GM23338 (cell line): ENCODE measurements at regions not wholly inside any gene's neighbourhood (a gene's known extent, or its start where the extent isn't known, plus 50 kb on each side); places are given as distances from the start of the nearest gene placed in this dataset.

Experiments
- ATAC-seq: fragments of 200-7000 bp; cut with Tn5 transposase; 3 replicates; pipeline ENCODE4 v1.9.1; 2020
- DNase-seq: peaks from one replicate; pipeline ENCODE4 v3.0.0-alpha.2; 2015; ENCODE audit warnings: low spot score
- H2AFZ ChIP-seq: fragments of 200-600 bp; sonication (generic); 2 replicates; pipeline ENCODE4 v1.8.0; 2016; ENCODE audit warnings: antibody characterized with exemption, mild to moderate bottlenecking, moderate library complexity
- H3F3A ChIP-seq: fragments of 200-600 bp; sonication (generic); replicated peaks from 2 replicates; pipeline ENCODE4 v1.8.0; 2017; ENCODE audit warnings: antibody characterized with exemption, mixed run types, low read depth
- H3K27ac ChIP-seq: fragments of 200-600 bp; sonication (generic); 2 replicates; pipeline ENCODE4 v1.6.1; 2016; ENCODE audit warnings: low read depth
- H3K27me3 ChIP-seq: fragments of 200-600 bp; sonication (generic); 2 replicates; pipeline ENCODE4 v1.8.0; 2016; ENCODE audit warnings: mild to moderate bottlenecking, mixed run types, moderate library complexity; ENCODE audit not compliant: insufficient read depth
- H3K36me3 ChIP-seq: fragments of 200-600 bp; sonication (generic); 2 replicates; pipeline ENCODE4 v1.8.0; 2016; ENCODE audit warnings: mild to moderate bottlenecking; ENCODE audit not compliant: insufficient read depth
- H3K4me1 ChIP-seq: fragments of 200-600 bp; sonication (generic); 2 replicates; pipeline ENCODE4 v1.8.0; 2016; ENCODE audit warnings: mild to moderate bottlenecking, moderate library complexity; ENCODE audit not compliant: insufficient read depth
- H3K4me2 ChIP-seq: fragments of 200-600 bp; sonication (generic); 2 replicates; pipeline ENCODE4 v1.7.1; 2017; ENCODE audit warnings: mixed run types
- H3K4me3 ChIP-seq: fragments of 200-600 bp; sonication (generic); 2 replicates; pipeline ENCODE4 v1.6.1; 2016; ENCODE audit warnings: mixed run types
- H3K79me2 ChIP-seq: fragments of 200-600 bp; sonication (generic); replicated peaks from 2 replicates; pipeline ENCODE4 v1.8.0; 2017; ENCODE audit warnings: mild to moderate bottlenecking; ENCODE audit not compliant: insufficient read depth
- H3K9me2 ChIP-seq: fragments of 200-600 bp; sonication (generic); 2 replicates; pipeline ENCODE4 v1.8.0; 2017; ENCODE audit not compliant: insufficient read depth
- H4K20me1 ChIP-seq: fragments of 200-600 bp; sonication (generic); replicated peaks from 2 replicates; pipeline ENCODE4 v1.8.0; 2017; ENCODE audit warnings: mild to moderate bottlenecking; ENCODE audit not compliant: insufficient read depth
- H3K27ac Mint-ChIP-seq: 2 replicates; pipeline ENCODE4 v1.8.0; 2020; ENCODE audit warnings: inconsistent platforms, mild to moderate bottlenecking, moderate library complexity, mixed read lengths
- H3K27me3 Mint-ChIP-seq: 3 replicates; pipeline ENCODE4 v1.8.0; 2022; ENCODE audit warnings: low read depth, mild to moderate bottlenecking, moderate library complexity, mixed read lengths, inconsistent platforms; ENCODE audit not compliant: insufficient read depth, poor library complexity
- H3K36me3 Mint-ChIP-seq: 3 replicates; pipeline ENCODE4 v1.8.0; 2021; ENCODE audit warnings: low read depth, mild to moderate bottlenecking, inconsistent platforms, moderate library complexity, mixed read lengths
- H3K4me1 Mint-ChIP-seq: 3 replicates; pipeline ENCODE4 v1.8.0; 2020; ENCODE audit warnings: mild to moderate bottlenecking, inconsistent platforms, mixed read lengths
- H3K4me3 Mint-ChIP-seq: 3 replicates; pipeline ENCODE4 v1.8.0; 2021; ENCODE audit warnings: moderate library complexity, mild to moderate bottlenecking, inconsistent platforms, mixed read lengths
- H3K9me3 Mint-ChIP-seq: 3 replicates; pipeline ENCODE4 v1.8.0; 2020; ENCODE audit warnings: moderate library complexity, mild to moderate bottlenecking, inconsistent platforms, mixed read lengths
- CREB1 ChIP-seq: fragments of 250-450 bp; sonication (Bioruptor Pico); IDR thresholded peaks from 2 replicates; pipeline ENCODE4 v1.5.0; 2020; ENCODE audit warnings: low read depth, mild to moderate bottlenecking, moderate library complexity
- CTCF ChIP-seq, 2 experiments: fragments of 200-600 bp in 1 of 2; sonication (generic) in 1 of 2; conservative IDR thresholded peaks; 2 replicates each; pipeline versions ENCODE4 v1.5.1 to v1.6.1; 2016 to 2017; ENCODE audit warnings: antibody characterized with exemption in 2 of 2, low read depth in 2 of 2, mild to moderate bottlenecking in 2 of 2, moderate library complexity in 1 of 2
- ETS1 ChIP-seq: IDR thresholded peaks from 2 replicates; pipeline ENCODE4 v1.6.1; 2016; ENCODE audit warnings: antibody characterized with exemption
- EZH2 ChIP-seq: fragments of 200-600 bp; sonication (generic); IDR thresholded peaks from one replicate; pipeline ENCODE4 v1.8.0; 2017; ENCODE audit warnings: antibody characterized with exemption, mild to moderate bottlenecking, low read depth; ENCODE audit not compliant: unreplicated experiment
- EZH2phosphoT487 ChIP-seq: fragments of 200-600 bp; sonication (generic); IDR thresholded peaks from one replicate; pipeline ENCODE4 v1.8.1; 2018; ENCODE audit warnings: antibody characterized with exemption; ENCODE audit not compliant: unreplicated experiment
- JUNB ChIP-seq: IDR thresholded peaks from one replicate; pipeline ENCODE4 v1.6.1; 2016; ENCODE audit warnings: antibody characterized with exemption; ENCODE audit not compliant: unreplicated experiment
- NANOG ChIP-seq: IDR thresholded peaks from 2 replicates; pipeline ENCODE4 v1.6.1; 2016; ENCODE audit warnings: antibody characterized with exemption, borderline replicate concordance
- REST ChIP-seq: IDR thresholded peaks from one replicate; pipeline ENCODE4 v1.6.1; 2018; ENCODE audit warnings: antibody characterized with exemption; ENCODE audit not compliant: unreplicated experiment
- ZNF114 ChIP-seq: fragments of 250-450 bp; sonication (Bioruptor Pico); IDR thresholded peaks from 2 replicates; pipeline ENCODE4 v1.5.0; 2020; ENCODE audit warnings: mild to moderate bottlenecking, moderate library complexity
- ZNF462 ChIP-seq: fragments of 250-450 bp; sonication (Bioruptor Pico); IDR thresholded peaks from 2 replicates; pipeline ENCODE4 v1.5.0; 2020; ENCODE audit warnings: mild to moderate bottlenecking, moderate library complexity

- TF ChIP-seq ZNF462, result no peak
- no peak for TF ChIP-seq CREB1
- TF ChIP-seq EZH2phosphoT487, result no peak
- TF ChIP-seq NANOG, result no peak
- no peak for TF ChIP-seq REST
- TF ChIP-seq ZNF114 (CRISPR knock-in tag), result no peak
Observed at GRCh38 chr5:35473589-35473988, 144.1 kb upstream of the SPEF2 start (continued).

- TF ChIP-seq NANOG (no peak), CREB1 (no peak), ETS1 (no peak), CTCF (conservative IDR thresholded peaks at IDR 0.05; ENCODE audit: low read depth in 2 of 2) (no peak), JUNB (no peak), EZH2 (no peak), EZH2phosphoT487 (no peak)
- H3K4me1 Mint-ChIP-seq, result peaks cover 5% of the 10 kb centered on the region; the same call in 2 of the 3 replicates
- peaks cover 5% of the 10 kb centered on the region; the same call in 1 of the 3 replicates for H3K9me3 Mint-ChIP-seq
- H3K9me2 ChIP-seq, result 0 out of 2 replicates have a peak, but pooled peaks cover 2% of the 10 kb centered on the region
- H3F3A ChIP-seq, result no peaks in the 10 kb centered on the region
- no peak overlapping the region for H3K4me3 ChIP-seq
- H4K20me1 ChIP-seq, result no peaks in the 10 kb centered on the region
- peak overlapping the region; percentile 52; the same call in 1 of the 2 replicates for H2AFZ ChIP-seq
- no peaks in the 10 kb centered on the region for H3K79me2 ChIP-seq
- H3K4me2 ChIP-seq, result no peak overlapping the region
- no peaks in the 10 kb centered on the region for H3K27me3 ChIP-seq
- no peaks in the 10 kb centered on the region for H3K36me3 Mint-ChIP-seq
- peaks cover 3% of the 10 kb centered on the region for H3K27me3 Mint-ChIP-seq
- no peaks in the 10 kb centered on the region for H3K36me3 ChIP-seq
- DNase-seq (no peak), ATAC-seq (no peak)
- no peak overlapping the region for H3K27ac Mint-ChIP-seq
- H3K27ac ChIP-seq, result no peak overlapping the region
- no peaks in the 10 kb centered on the region for H3K4me1 ChIP-seq
- H3K4me3 Mint-ChIP-seq, result no peak overlapping the region
Observed at GRCh38 chr5:35470866-35471265, 146.8 kb upstream of the SPEF2 start.
